H7 (cell line): ENCODE measurements at regions not wholly inside any gene's neighbourhood (a gene's known extent, or its start where the extent isn't known, plus 50 kb on each side); places are given as distances from the start of the nearest gene placed in this dataset.

Experiments used
- DNase-seq: peaks from one replicate; pipeline ENCODE4 v3.0.0; 2012
- H3K27me3 ChIP-seq: 2 replicates; pipeline ENCODE4 v1.6.0; 2011; ENCODE audit warnings: mild to moderate bottlenecking, low read length; ENCODE audit not compliant: control insufficient read depth, insufficient read depth
- H3K36me3 ChIP-seq: replicated peaks from 2 replicates; pipeline ENCODE4 v1.5.1; 2011; ENCODE audit warnings: low read length; ENCODE audit not compliant: control insufficient read depth, insufficient read depth
- H3K4me3 ChIP-seq: 2 replicates; pipeline ENCODE4 v1.5.1; 2011; ENCODE audit warnings: low read depth, mild to moderate bottlenecking, control low read depth, low read length, moderate library complexity; ENCODE audit not compliant: insufficient read depth

- H3K4me3 ChIP-seq: no peak overlapping the region
- H3K27me3 ChIP-seq: no peaks in the 10 kb centered on the region; the same call in 1 of the 2 replicates
- no peak for DNase-seq
- H3K36me3 ChIP-seq: no peaks in the 10 kb centered on the region
Observed at GRCh38 chr9:88724331-88724730, 189.4 kb downstream of the NXNL2 start.

- DNase-seq: peak; percentile 33
Observed at GRCh38 chr9:88725300-88726019, 190.5 kb downstream of the NXNL2 start.

GRCh38 chr9:88726803-88727202, 191.8 kb downstream of the NXNL2 start:
- DNase-seq: no peak
- H3K36me3 ChIP-seq: no peaks in the 10 kb centered on the region
- no peaks in the 10 kb centered on the region for H3K27me3 ChIP-seq
- no peak overlapping the region for H3K4me3 ChIP-seq

More at GRCh38 chr9:88725300-88726019, 190.5 kb downstream of the NXNL2 start:
- H3K27me3 ChIP-seq: no peaks in the 10 kb centered on the region
- H3K4me3 ChIP-seq: no peak overlapping the region
- H3K36me3 ChIP-seq: no peaks in the 10 kb centered on the region

GRCh38 chr9:88730780-88731179, 195.8 kb downstream of the NXNL2 start:
- H3K36me3 ChIP-seq: no peaks in the 10 kb centered on the region
- no peak overlapping the region for H3K4me3 ChIP-seq
- no peak for DNase-seq
- no peaks in the 10 kb centered on the region for H3K27me3 ChIP-seq

GRCh38 chr9:88732128-88732527, 197.2 kb downstream of the NXNL2 start:
- no peaks in the 10 kb centered on the region for H3K27me3 ChIP-seq
- H3K4me3 ChIP-seq: no peak overlapping the region
- DNase-seq: no peak

GRCh38 chr9:88733651-88734421, 198.9 kb downstream of the NXNL2 start:
- Histone ChIP-seq H3K36me3 (no peaks in the 10 kb centered on the region), H3K4me3 (no peak overlapping the region), H3K27me3 (no peaks in the 10 kb centered on the region)
- no peak for DNase-seq

More at GRCh38 chr9:88732128-88732527, 197.2 kb downstream of the NXNL2 start:
- no peaks in the 10 kb centered on the region for H3K36me3 ChIP-seq

GRCh38 chr9:88734527-88734926, 199.5 kb downstream of the NXNL2 start:
- Histone ChIP-seq H3K27me3 (no peaks in the 10 kb centered on the region), H3K36me3 (no peaks in the 10 kb centered on the region), H3K4me3 (no peak overlapping the region)
- no peak for DNase-seq

- DNase-seq: no peak
- Histone ChIP-seq H3K4me3 (no peak overlapping the region), H3K36me3 (no peaks in the 10 kb centered on the region), H3K27me3 (no peaks in the 10 kb centered on the region)
Observed at GRCh38 chr9:88736136-88736637, 201.2 kb downstream of the NXNL2 start.

- H3K36me3 ChIP-seq: no peaks in the 10 kb centered on the region
- H3K27me3 ChIP-seq: no peaks in the 10 kb centered on the region
- DNase-seq: no peak
- no peak overlapping the region for H3K4me3 ChIP-seq
Observed at GRCh38 chr9:88737031-88737430, 202.1 kb downstream of the NXNL2 start.

- Histone ChIP-seq H3K4me3 (no peak overlapping the region), H3K27me3 (no peaks in the 10 kb centered on the region), H3K36me3 (no peaks in the 10 kb centered on the region)
- DNase-seq: no peak
Observed at GRCh38 chr9:88737876-88738275, 202.9 kb downstream of the NXNL2 start.

GRCh38 chr9:88738709-88739108, 203.7 kb downstream of the NXNL2 start:
- Histone ChIP-seq H3K4me3 (no peak overlapping the region), H3K36me3 (no peaks in the 10 kb centered on the region), H3K27me3 (no peaks in the 10 kb centered on the region)
- DNase-seq: no peak

- Histone ChIP-seq H3K36me3 (no peaks in the 10 kb centered on the region), H3K4me3 (no peak overlapping the region), H3K27me3 (no peaks in the 10 kb centered on the region)
- DNase-seq: no peak
Observed at GRCh38 chr9:88739373-88739772, 204.4 kb downstream of the NXNL2 start.

- Histone ChIP-seq H3K36me3 (no peaks in the 10 kb centered on the region), H3K27me3 (no peaks in the 10 kb centered on the region), H3K4me3 (no peak overlapping the region)
- DNase-seq: no peak
Observed at GRCh38 chr9:88740844-88741243, 205.9 kb downstream of the NXNL2 start.

GRCh38 chr9:88741335-88741734, 206.4 kb downstream of the NXNL2 start:
- Histone ChIP-seq H3K27me3 (no peaks in the 10 kb centered on the region), H3K4me3 (no peak overlapping the region), H3K36me3 (no peaks in the 10 kb centered on the region)
- DNase-seq: peak; percentile 60

GRCh38 chr9:88742483-88742882, 207.5 kb downstream of the NXNL2 start:
- DNase-seq: no peak
- no peak overlapping the region for H3K4me3 ChIP-seq

More at GRCh38 chr9:88742483-88742882, 207.5 kb downstream of the NXNL2 start:
- no peaks in the 10 kb centered on the region for H3K27me3 ChIP-seq
- H3K36me3 ChIP-seq: no peaks in the 10 kb centered on the region
